DND-41 (cell line): ENCODE measurements at regions not wholly inside any gene's neighbourhood (a gene's known extent, or its start where the extent isn't known, plus 50 kb on each side); places are given as distances from the start of the nearest gene placed in this dataset.

ENCODE experiments used
- CTCF ChIP-seq: IDR thresholded peaks from 2 replicates; pipeline ENCODE4 v1.5.1; 2012; ENCODE audit warnings: borderline replicate concordance, low read length, moderate library complexity, mild to moderate bottlenecking; ENCODE audit not compliant: poor library complexity, severe bottlenecking; ENCODE audit errors: extremely low read depth
- EZH2 ChIP-seq: IDR thresholded peaks from 3 replicates; pipeline ENCODE4 v1.6.1; 2012; ENCODE audit warnings: borderline replicate concordance, low read depth, mild to moderate bottlenecking, moderate library complexity, low read length, inconsistent platforms; ENCODE audit not compliant: severe bottlenecking

GRCh38 chr3:27642796-27643195 lies 79.3 kb downstream of the EOMES start:
- TF ChIP-seq CTCF, result no peak
- TF ChIP-seq EZH2, result no peak
